ENCODE measurements at regions not wholly inside any gene's neighbourhood (a gene's known extent, or its start where the extent isn't known, plus 50 kb on each side); places are given as distances from the start of the nearest gene placed in this dataset.

- H3K4me1 ChIP-seq (ENCODE audit: control insufficient read depth, insufficient read depth, low read length): peaks cover 11% of the 10 kb centered on the region
- no peaks in the 10 kb centered on the region for H3K27me3 ChIP-seq (ENCODE audit: control insufficient read depth, insufficient read depth, low read length)
- peak overlapping the region; percentile 22 for H3K27ac ChIP-seq (ENCODE audit: low read depth, low read length)
- H3K4me3 ChIP-seq (ENCODE audit: low read depth, low read length): no peak overlapping the region
- H3K9me3 ChIP-seq (ENCODE audit: control insufficient read depth, insufficient read depth, low read length): no peaks in the 10 kb centered on the region
- no peaks in the 10 kb centered on the region for H3K36me3 ChIP-seq (ENCODE audit: control insufficient read depth, insufficient read depth, low read length)
- 61% methylated on average over 6 of the region's 10 CpGs for WGBS (ENCODE audit: insufficient coverage)
- no peak for DNase-seq (ENCODE audit: low read depth in 4 of 6, low spot score in 6 of 6)
These were observed 116.0 kb downstream of the TOMM20 start for GRCh38 chr1:235012436-235013210.

GRCh38 chr1:235011599-235012435 is 116.8 kb downstream of the TOMM20 start:
- DNase-seq (ENCODE audit: low read depth in 4 of 6, low spot score in 6 of 6): peak in 1 of 6 donors; percentile 54
- Histone ChIP-seq H3K36me3 (ENCODE audit: control insufficient read depth, insufficient read depth, low read length) (no peaks in the 10 kb centered on the region), H3K27ac (ENCODE audit: low read depth, low read length) (peak overlapping the region; percentile 22), H3K4me3 (ENCODE audit: low read depth, low read length) (no peak overlapping the region), H3K27me3 (ENCODE audit: control insufficient read depth, insufficient read depth, low read length) (no peaks in the 10 kb centered on the region), H3K9me3 (ENCODE audit: control insufficient read depth, insufficient read depth, low read length) (no peaks in the 10 kb centered on the region), H3K4me1 (ENCODE audit: control insufficient read depth, insufficient read depth, low read length) (peaks cover 11% of the 10 kb centered on the region)
- WGBS (ENCODE audit: insufficient coverage): 82% methylated on average over 18 of the region's 22 CpGs

GRCh38 chr1:235011064-235011598 is 117.5 kb downstream of the TOMM20 start:
- H3K9me3 ChIP-seq (ENCODE audit: control insufficient read depth, insufficient read depth, low read length): no peaks in the 10 kb centered on the region
- WGBS (ENCODE audit: insufficient coverage): 40% methylated on average over 1 of the region's 7 CpGs
- no peaks in the 10 kb centered on the region for H3K27me3 ChIP-seq (ENCODE audit: control insufficient read depth, insufficient read depth, low read length)
- no peak for DNase-seq (ENCODE audit: low read depth in 4 of 6, low spot score in 6 of 6)
- no peaks in the 10 kb centered on the region for H3K36me3 ChIP-seq (ENCODE audit: control insufficient read depth, insufficient read depth, low read length)
- H3K4me3 ChIP-seq (ENCODE audit: low read depth, low read length): no peak overlapping the region
- H3K4me1 ChIP-seq (ENCODE audit: control insufficient read depth, insufficient read depth, low read length): peaks cover 11% of the 10 kb centered on the region
- no peak overlapping the region for H3K27ac ChIP-seq (ENCODE audit: low read depth, low read length)

GRCh38 chr1:235009561-235010306 is 118.9 kb downstream of the TOMM20 start:
- no peak overlapping the region for H3K27ac ChIP-seq (ENCODE audit: low read depth, low read length)
- no peak for DNase-seq (ENCODE audit: low read depth in 4 of 6, low spot score in 6 of 6)
- no peak overlapping the region for H3K4me3 ChIP-seq (ENCODE audit: low read depth, low read length)
- no peaks in the 10 kb centered on the region for H3K27me3 ChIP-seq (ENCODE audit: control insufficient read depth, insufficient read depth, low read length)
- H3K4me1 ChIP-seq (ENCODE audit: control insufficient read depth, insufficient read depth, low read length): peaks cover 11% of the 10 kb centered on the region
- H3K36me3 ChIP-seq (ENCODE audit: control insufficient read depth, insufficient read depth, low read length): no peaks in the 10 kb centered on the region
- no peaks in the 10 kb centered on the region for H3K9me3 ChIP-seq (ENCODE audit: control insufficient read depth, insufficient read depth, low read length)
- 94% methylated on average over 8 of the region's 13 CpGs for WGBS (ENCODE audit: insufficient coverage)

- no peak for DNase-seq (ENCODE audit: low read depth in 4 of 6, low spot score in 6 of 6)
- Histone ChIP-seq H3K36me3 (ENCODE audit: control insufficient read depth, insufficient read depth, low read length) (no peaks in the 10 kb centered on the region), H3K27me3 (ENCODE audit: control insufficient read depth, insufficient read depth, low read length) (no peaks in the 10 kb centered on the region), H3K4me1 (ENCODE audit: control insufficient read depth, insufficient read depth, low read length) (peaks cover 11% of the 10 kb centered on the region), H3K27ac (ENCODE audit: low read depth, low read length) (no peak overlapping the region), H3K4me3 (ENCODE audit: low read depth, low read length) (no peak overlapping the region), H3K9me3 (ENCODE audit: control insufficient read depth, insufficient read depth, low read length) (no peaks in the 10 kb centered on the region)
- 100% methylated on average over 4 of the region's 7 CpGs for WGBS (ENCODE audit: insufficient coverage)
These were observed 119.6 kb downstream of the TOMM20 start for GRCh38 chr1:235009074-235009473.

GRCh38 chr1:235008239-235008638 is 120.4 kb downstream of the TOMM20 start:
- Histone ChIP-seq H3K4me3 (ENCODE audit: low read depth, low read length) (no peak overlapping the region), H3K27me3 (ENCODE audit: control insufficient read depth, insufficient read depth, low read length) (no peaks in the 10 kb centered on the region), H3K36me3 (ENCODE audit: control insufficient read depth, insufficient read depth, low read length) (no peaks in the 10 kb centered on the region), H3K4me1 (ENCODE audit: control insufficient read depth, insufficient read depth, low read length) (peaks cover 11% of the 10 kb centered on the region), H3K27ac (ENCODE audit: low read depth, low read length) (no peak overlapping the region), H3K9me3 (ENCODE audit: control insufficient read depth, insufficient read depth, low read length) (no peaks in the 10 kb centered on the region)
- no peak for DNase-seq (ENCODE audit: low read depth in 4 of 6, low spot score in 6 of 6)

GRCh38 chr1:235006816-235007215 is 121.8 kb downstream of the TOMM20 start:
- Histone ChIP-seq H3K27me3 (ENCODE audit: control insufficient read depth, insufficient read depth, low read length) (no peaks in the 10 kb centered on the region), H3K36me3 (ENCODE audit: control insufficient read depth, insufficient read depth, low read length) (no peaks in the 10 kb centered on the region), H3K27ac (ENCODE audit: low read depth, low read length) (no peak overlapping the region), H3K9me3 (ENCODE audit: control insufficient read depth, insufficient read depth, low read length) (no peaks in the 10 kb centered on the region), H3K4me1 (ENCODE audit: control insufficient read depth, insufficient read depth, low read length) (peaks cover under 1% of the 10 kb centered on the region), H3K4me3 (ENCODE audit: low read depth, low read length) (no peak overlapping the region)
- no peak for DNase-seq (ENCODE audit: low read depth in 4 of 6, low spot score in 6 of 6)
- WGBS (ENCODE audit: insufficient coverage): 84% methylated on average over 4 of the region's 5 CpGs

GRCh38 chr1:235006132-235006721 is 122.4 kb downstream of the TOMM20 start:
- no peak for DNase-seq (ENCODE audit: low read depth in 4 of 6, low spot score in 6 of 6)
- no peak overlapping the region for H3K27ac ChIP-seq (ENCODE audit: low read depth, low read length)
- WGBS (ENCODE audit: insufficient coverage): 100% methylated on average over 1 of the region's 1 CpG
- H3K27me3 ChIP-seq (ENCODE audit: control insufficient read depth, insufficient read depth, low read length): no peaks in the 10 kb centered on the region
- no peak overlapping the region for H3K4me3 ChIP-seq (ENCODE audit: low read depth, low read length)
- H3K9me3 ChIP-seq (ENCODE audit: control insufficient read depth, insufficient read depth, low read length): no peaks in the 10 kb centered on the region
- no peaks in the 10 kb centered on the region for H3K36me3 ChIP-seq (ENCODE audit: control insufficient read depth, insufficient read depth, low read length)
- H3K4me1 ChIP-seq (ENCODE audit: control insufficient read depth, insufficient read depth, low read length): no peaks in the 10 kb centered on the region

GRCh38 chr1:235004840-235005391 is 123.7 kb downstream of the TOMM20 start:
- WGBS (ENCODE audit: insufficient coverage): no CpG with 5 or more reads among the region's 3 CpGs
- Histone ChIP-seq H3K36me3 (ENCODE audit: control insufficient read depth, insufficient read depth, low read length) (no peaks in the 10 kb centered on the region), H3K27me3 (ENCODE audit: control insufficient read depth, insufficient read depth, low read length) (no peaks in the 10 kb centered on the region), H3K4me1 (ENCODE audit: control insufficient read depth, insufficient read depth, low read length) (no peaks in the 10 kb centered on the region), H3K27ac (ENCODE audit: low read depth, low read length) (no peak overlapping the region), H3K9me3 (ENCODE audit: control insufficient read depth, insufficient read depth, low read length) (no peaks in the 10 kb centered on the region), H3K4me3 (ENCODE audit: low read depth, low read length) (no peak overlapping the region)
- DNase-seq (ENCODE audit: low read depth in 4 of 6, low spot score in 6 of 6): no peak

All from spinal cord (tissue), 9 donors.